Activated CD4-positive, alpha-beta T cell treated with anti-CD3 and anti-CD28 coated beads for 36 hours (primary cell): ENCODE measurements at regions not wholly inside any gene's neighbourhood (a gene's known extent, or its start where the extent isn't known, plus 50 kb on each side); places are given as distances from the start of the nearest gene placed in this dataset.

Experiments used
- ATAC-seq: fragments of 200-7000 bp; cut with Tn5 transposase; one replicate; pipeline ENCODE4 v1.10.0; 2021; ENCODE audit warnings: mild to moderate bottlenecking, moderate library complexity
- CTCF ChIA-PET: fragments of 350-600 bp; sonication (Branson Sonifier 250); formaldehyde crosslinking; loops from one replicate; lab custom pipeline; 2021; ENCODE audit warnings: antibody characterized with exemption; lab: Charles Lee
- POLR2A ChIA-PET: fragments of 350-600 bp; sonication (Branson Sonifier 250); formaldehyde crosslinking; loops from one replicate; lab custom pipeline; 2021; ENCODE audit warnings: antibody characterized with exemption, inconsistent platforms; lab: Charles Lee
- DNase-seq: peaks from one replicate; pipeline ENCODE4 v3.0.0-alpha.2; 2020
- H3K27ac Mint-ChIP-seq: one replicate; pipeline ENCODE4 v1.8.0; 2021; ENCODE audit warnings: mixed read lengths
- H3K27me3 Mint-ChIP-seq: one replicate; pipeline ENCODE4 v1.8.0; 2021; ENCODE audit warnings: mixed read lengths
- H3K36me3 Mint-ChIP-seq: one replicate; pipeline ENCODE4 v1.8.0; 2021; ENCODE audit warnings: low read depth, mixed read lengths
- H3K4me1 Mint-ChIP-seq: one replicate; pipeline ENCODE4 v1.8.0; 2021; ENCODE audit warnings: mixed read lengths
- H3K4me3 Mint-ChIP-seq: one replicate; pipeline ENCODE4 v1.8.0; 2021; ENCODE audit warnings: mild to moderate bottlenecking, moderate library complexity, mixed read lengths
- H3K9me3 Mint-ChIP-seq: one replicate; pipeline ENCODE4 v1.8.0; 2021; ENCODE audit warnings: low read depth, mixed read lengths
- intact Hi-C, 2 experiments: fragments of 100-400 bp; cut with DNase I in 1 of 2; cut with micrococcal nuclease in 1 of 2; formaldehyde crosslinking; loops; one replicate each; pipeline versions ENCODE4 v1.14.2 to v1.15.1; 2022 to 2024; cut with DNase I, micrococcal nuclease

DNA sequence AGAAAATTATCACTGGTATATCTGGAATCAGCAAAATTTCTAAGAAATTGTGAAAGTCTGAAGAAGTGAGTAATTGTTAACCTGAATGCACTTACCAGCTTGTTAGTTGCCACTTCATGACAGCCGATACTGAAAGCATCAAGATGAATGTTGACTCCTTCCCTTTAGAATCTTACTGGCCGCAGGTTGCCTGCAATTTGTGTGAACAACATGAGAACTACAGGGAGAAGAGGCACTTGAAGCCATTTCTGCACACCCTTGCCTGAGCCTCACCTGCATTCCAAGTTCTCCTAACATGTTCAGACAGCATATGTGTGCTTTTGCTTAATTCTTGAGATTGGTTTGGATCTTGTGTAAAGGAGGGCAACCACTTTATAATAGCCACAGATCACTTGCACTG lies 59.2 kb upstream of the SSX2IP start:
- ATAC-seq (peak; percentile 69), DNase-seq (peak; percentile 20)
- H3K27ac Mint-ChIP-seq: no peak overlapping the region
- H3K36me3 Mint-ChIP-seq: no peaks in the 10 kb centered on the region
- ChIA-PET POLR2A (no interaction called here), CTCF (interaction anchor here (0.6 to 1.7 kb wide), 4 partner anchors 10 to 819 kb away, joined by 3 to 5 read pairs (median 4); no protein-coding TSS in a partner anchor)
- H3K27me3 Mint-ChIP-seq: peaks cover 10% of the 10 kb centered on the region
- no peaks in the 10 kb centered on the region for H3K9me3 Mint-ChIP-seq
- H3K4me1 Mint-ChIP-seq: peaks cover 6% of the 10 kb centered on the region
- no peak overlapping the region for H3K4me3 Mint-ChIP-seq
- intact Hi-C loops: no loop called here

DNA sequence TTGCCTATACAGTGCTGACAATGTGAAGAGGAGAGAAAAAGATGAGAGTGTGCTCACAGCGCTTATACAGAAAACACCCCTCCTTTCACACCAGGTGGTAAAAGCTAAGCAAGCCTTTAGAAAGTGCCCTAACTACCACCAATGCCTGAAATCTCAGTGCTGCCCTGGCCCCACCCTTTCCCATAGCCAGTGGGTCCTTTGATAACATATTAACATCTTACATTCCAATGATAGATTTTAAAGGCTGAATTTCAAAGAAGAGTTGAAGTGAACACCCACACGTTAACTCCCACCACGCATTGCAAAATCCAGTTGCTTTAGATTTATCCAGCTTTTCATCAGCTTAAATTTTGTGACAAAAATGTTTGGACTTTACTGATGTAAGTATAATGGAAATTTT lies 58.1 kb upstream of the SSX2IP start:
- CTCF ChIA-PET: interaction anchor here (0.6 to 1.7 kb wide), 5 partner anchors 12 to 306 kb away, joined by 3 to 5 read pairs (median 3); partner anchors contain the start of genes GNG5 and SPATA1
- intact Hi-C loops: no loop called here

DNA sequence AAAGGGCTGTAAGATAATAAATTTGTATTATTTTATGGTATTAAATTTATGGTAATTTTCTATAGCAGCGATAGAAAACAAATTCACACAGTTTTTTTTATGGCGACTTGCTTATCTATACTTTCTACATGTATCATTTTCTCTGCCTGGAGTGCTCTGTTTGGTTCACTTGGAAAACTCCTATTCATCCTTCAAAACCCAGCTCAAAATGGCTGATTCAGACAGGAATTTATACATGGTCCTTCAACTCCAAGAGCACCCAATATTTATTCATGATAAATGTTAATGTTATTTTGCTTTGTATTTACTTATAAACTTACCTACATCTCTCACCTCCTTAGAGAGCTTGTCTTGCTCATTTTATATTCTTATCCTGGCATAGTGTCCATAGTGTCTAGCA lies 55.6 kb upstream of the SSX2IP start:
- CTCF ChIA-PET: no interaction called here
- no peak overlapping the region for H3K27ac Mint-ChIP-seq
- H3K4me1 Mint-ChIP-seq: peaks cover 11% of the 10 kb centered on the region
- DNase-seq (no peak), ATAC-seq (no peak)
- POLR2A ChIA-PET: no interaction called here
- peaks cover 2% of the 10 kb centered on the region for H3K27me3 Mint-ChIP-seq
- H3K36me3 Mint-ChIP-seq: no peaks in the 10 kb centered on the region
- H3K9me3 Mint-ChIP-seq: no peaks in the 10 kb centered on the region
- no peak overlapping the region for H3K4me3 Mint-ChIP-seq
- intact Hi-C loops: no loop called here

More for the DNA sequence above, 58.1 kb upstream of the SSX2IP start:
- peaks cover 4% of the 10 kb centered on the region for H3K4me1 Mint-ChIP-seq
- POLR2A ChIA-PET: no interaction called here
- H3K36me3 Mint-ChIP-seq: no peaks in the 10 kb centered on the region
- H3K27me3 Mint-ChIP-seq: peaks cover 9% of the 10 kb centered on the region
- no peak overlapping the region for H3K4me3 Mint-ChIP-seq
- ATAC-seq: no peak
- DNase-seq: no peak
- no peaks in the 10 kb centered on the region for H3K9me3 Mint-ChIP-seq
- H3K27ac Mint-ChIP-seq: no peak overlapping the region

DNA sequence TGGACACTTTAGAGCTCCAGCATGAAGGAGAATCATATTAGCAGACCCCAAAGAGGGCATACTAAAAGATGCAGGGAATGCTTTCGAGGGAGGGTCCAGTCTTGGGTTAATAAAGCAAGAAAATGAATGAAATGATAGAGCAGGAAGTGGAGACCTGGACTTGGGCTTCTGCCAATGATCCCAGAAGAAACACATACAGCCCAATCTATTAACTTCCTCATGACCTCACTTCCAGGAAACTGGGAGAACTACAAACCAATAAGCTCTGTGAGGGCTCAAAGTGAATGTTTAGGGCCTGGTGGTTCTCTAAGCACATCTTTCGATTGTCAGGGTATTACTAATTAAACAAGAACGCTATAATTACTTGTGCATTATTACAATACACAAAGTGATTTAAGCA lies 53.6 kb upstream of the SSX2IP start:
- intact Hi-C loops: no loop called here
- DNase-seq (no peak), ATAC-seq (no peak)
- peaks cover 9% of the 10 kb centered on the region for H3K4me1 Mint-ChIP-seq
- H3K4me3 Mint-ChIP-seq: no peak overlapping the region
- H3K27ac Mint-ChIP-seq: no peak overlapping the region
- no peaks in the 10 kb centered on the region for H3K27me3 Mint-ChIP-seq
- H3K9me3 Mint-ChIP-seq: no peaks in the 10 kb centered on the region
- H3K36me3 Mint-ChIP-seq: no peaks in the 10 kb centered on the region
- ChIA-PET CTCF (interaction anchor here (0.6 to 1.8 kb wide), 4 partner anchors 10 to 518 kb away, joined by 3 to 6 read pairs (median 3); no protein-coding TSS in a partner anchor), POLR2A (no interaction called here)

DNA sequence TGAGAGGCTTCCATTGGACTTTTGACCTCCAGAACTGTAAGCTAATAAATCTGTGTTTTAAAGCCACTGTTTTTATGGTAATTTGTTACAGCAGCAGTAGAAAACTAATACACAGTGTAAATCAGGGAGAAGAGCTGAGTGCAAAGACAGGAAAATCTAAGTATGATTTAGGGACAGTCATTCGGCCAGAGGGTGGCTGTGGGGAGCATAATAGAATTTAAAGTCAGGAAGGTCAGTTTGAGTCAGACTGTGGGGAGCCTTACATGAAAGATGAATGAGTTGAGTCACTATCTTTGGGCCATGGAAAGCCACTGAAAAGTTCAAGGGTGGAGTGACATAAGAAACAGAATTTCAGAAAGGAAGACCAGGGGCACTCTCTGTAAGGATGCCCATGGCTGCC lies 52.4 kb upstream of the SSX2IP start:
- intact Hi-C loops: no loop called here
- DNase-seq (peak; percentile 33), ATAC-seq (peak; percentile 76)
- Mint-ChIP-seq H3K27ac (no peak overlapping the region), H3K9me3 (no peaks in the 10 kb centered on the region), H3K36me3 (no peaks in the 10 kb centered on the region), H3K4me3 (no peak overlapping the region), H3K4me1 (peaks cover 9% of the 10 kb centered on the region), H3K27me3 (no peaks in the 10 kb centered on the region)
- CTCF ChIA-PET: interaction anchor here (0.9 kb wide), 1 partner anchor 18 kb away, joined by 4 read pairs; no protein-coding TSS in a partner anchor
- POLR2A ChIA-PET: no interaction called here

DNA sequence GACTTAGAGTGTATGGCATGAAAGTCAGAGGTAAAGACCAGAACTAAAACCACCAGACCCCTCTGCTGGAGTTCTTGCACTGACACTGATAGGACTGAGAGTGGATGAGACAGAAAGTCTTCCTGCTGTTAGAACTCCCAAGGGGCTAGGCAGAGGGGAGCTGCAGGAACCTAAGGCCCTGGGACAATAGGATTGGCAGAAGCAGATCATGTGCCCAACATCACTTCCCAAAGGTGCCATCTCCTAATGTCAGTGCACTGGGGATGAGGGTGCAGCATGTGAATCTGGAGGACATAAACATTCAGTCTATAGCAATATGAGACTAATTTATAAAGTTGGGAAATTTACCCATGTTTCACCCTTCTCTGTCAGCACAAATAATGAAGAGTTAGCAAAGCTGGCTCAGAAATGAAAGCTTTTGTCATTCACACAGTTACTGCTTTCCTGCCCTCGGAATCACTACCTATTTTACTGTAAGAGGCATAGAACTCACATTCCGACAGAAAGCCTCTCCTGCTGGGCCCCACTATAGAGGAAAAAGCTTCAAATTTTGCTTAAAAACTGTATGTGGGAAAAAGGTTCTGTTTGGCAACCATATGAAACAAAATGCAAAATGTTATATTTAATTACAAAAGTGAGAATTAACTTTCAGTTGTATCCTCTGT lies 49.9 kb upstream of the SSX2IP start:
- peaks cover 6% of the 10 kb centered on the region for H3K27me3 Mint-ChIP-seq
- no peaks in the 10 kb centered on the region for H3K9me3 Mint-ChIP-seq
- no peak for DNase-seq
- ATAC-seq: no peak
- CTCF ChIA-PET: interaction anchor here (1.1 to 2.6 kb wide), 6 partner anchors 11 to 42 kb away, joined by 4 to 8 read pairs (median 4); no protein-coding TSS in a partner anchor
- intact Hi-C loops: no loop called here
- H3K4me3 Mint-ChIP-seq: no peak overlapping the region
- H3K36me3 Mint-ChIP-seq: no peaks in the 10 kb centered on the region
- H3K4me1 Mint-ChIP-seq: peaks cover 9% of the 10 kb centered on the region
- POLR2A ChIA-PET: no interaction called here
- H3K27ac Mint-ChIP-seq: no peak overlapping the region
